Loucy (cell line): ENCODE measurements at regions not wholly inside any gene's neighbourhood (a gene's known extent, or its start where the extent isn't known, plus 50 kb on each side); places are given as distances from the start of the nearest gene placed in this dataset.
"Not testable (repeated sequence)": the region's sequence is repeated elsewhere in the genome, so short reads cannot be mapped to it uniquely, and the experiment has no call there.

Source experiments
- H2AFZ ChIP-seq: fragments of 200-600 bp; sonication (generic); 2 replicates; pipeline ENCODE4 v1.6.0; 2016; ENCODE audit warnings: antibody characterized with exemption, mild to moderate bottlenecking, low read length, moderate library complexity
- H3F3A ChIP-seq: fragments of 200-600 bp; 2 replicates; pipeline ENCODE4 v1.6.0; 2016; ENCODE audit warnings: antibody characterized with exemption, low read depth, mild to moderate bottlenecking
- H3K27me3 ChIP-seq: fragments of 200-600 bp; sonication (generic); 2 replicates; pipeline ENCODE4 v1.6.1; 2014; ENCODE audit warnings: low read length, mild to moderate bottlenecking; ENCODE audit not compliant: insufficient read depth, poor library complexity, severe bottlenecking
- H3K36me3 ChIP-seq: fragments of 200-600 bp; sonication (generic); 2 replicates; pipeline ENCODE4 v1.6.1; 2016; ENCODE audit warnings: low read length; ENCODE audit not compliant: insufficient read depth
- H3K4me1 ChIP-seq: fragments of 200-600 bp; sonication (generic); 2 replicates; pipeline ENCODE4 v1.5.1; 2014; ENCODE audit warnings: low read length, mild to moderate bottlenecking; ENCODE audit not compliant: insufficient read depth, poor library complexity, severe bottlenecking
- H3K4me2 ChIP-seq: fragments of 200-600 bp; sonication (generic); 2 replicates; pipeline ENCODE4 v1.6.0; 2014; ENCODE audit warnings: antibody characterized with exemption, low read length, low read depth, mild to moderate bottlenecking; ENCODE audit not compliant: poor library complexity, severe bottlenecking
- H3K4me3 ChIP-seq: fragments of 200-600 bp; sonication (generic); 2 replicates; pipeline ENCODE4 v1.5.1; 2014; ENCODE audit warnings: low read length, mild to moderate bottlenecking, mixed read lengths; ENCODE audit not compliant: poor library complexity, severe bottlenecking
- H3K79me2 ChIP-seq: fragments of 200-600 bp; sonication (generic); 2 replicates; pipeline ENCODE4 v1.6.1; 2014; ENCODE audit warnings: low read length; ENCODE audit not compliant: insufficient read depth
- H3K9ac ChIP-seq: fragments of 200-600 bp; sonication (generic); 2 replicates; pipeline ENCODE4 v1.6.0; 2014; ENCODE audit warnings: mild to moderate bottlenecking, low read depth, low read length, moderate library complexity; ENCODE audit not compliant: poor library complexity, severe bottlenecking
- H3K9me2 ChIP-seq: fragments of 200-600 bp; sonication (generic); replicated peaks from 2 replicates; pipeline ENCODE4 v1.6.1; 2016; ENCODE audit warnings: low read depth, low read length, mixed read lengths
- H3K9me3 ChIP-seq: fragments of 200-600 bp; sonication (generic); 2 replicates; pipeline ENCODE4 v1.6.1; 2014; ENCODE audit warnings: mild to moderate bottlenecking, antibody characterized with exemption, low read length, low read depth; ENCODE audit not compliant: insufficient read depth
- H4K20me1 ChIP-seq: fragments of 200-600 bp; sonication (generic); 2 replicates; pipeline ENCODE4 v1.6.0; 2014; ENCODE audit warnings: antibody characterized with exemption, low read length, mild to moderate bottlenecking; ENCODE audit not compliant: insufficient read depth, poor library complexity, severe bottlenecking
- CTCF ChIP-seq: fragments of 200-600 bp; sonication (generic); conservative IDR thresholded peaks from 2 replicates; pipeline ENCODE4 v1.5.1; 2014; ENCODE audit warnings: mild to moderate bottlenecking, antibody characterized with exemption, low read length
- EZH2phosphoT487 ChIP-seq: fragments of 200-600 bp; IDR thresholded peaks from 2 replicates; pipeline ENCODE4 v1.6.1; 2018; ENCODE audit warnings: antibody characterized with exemption, mild to moderate bottlenecking, moderate library complexity, borderline replicate concordance

- no peaks in the 10 kb centered on the region for H4K20me1 ChIP-seq
- no peak overlapping the region for H3K9ac ChIP-seq
- no peaks in the 10 kb centered on the region for H3K9me3 ChIP-seq
- no peaks in the 10 kb centered on the region for H3K9me2 ChIP-seq
- H3K4me2 ChIP-seq: no peak overlapping the region
- H3F3A ChIP-seq: no peaks in the 10 kb centered on the region
- H3K27me3 ChIP-seq: no peaks in the 10 kb centered on the region
- H3K36me3 ChIP-seq: no peaks in the 10 kb centered on the region
- H3K79me2 ChIP-seq: no peaks in the 10 kb centered on the region
- H3K4me3 ChIP-seq: no peak overlapping the region
- TF ChIP-seq CTCF (no peak), EZH2phosphoT487 (no peak)
- no peak overlapping the region for H2AFZ ChIP-seq
- H3K4me1 ChIP-seq: no peaks in the 10 kb centered on the region
These were observed 272.0 kb upstream of the SFSWAP start for GRCh38 chr12:131438881-131439280.

- H3K27me3 ChIP-seq, H3K36me3 ChIP-seq, H4K20me1 ChIP-seq, H3K79me2 ChIP-seq, H3F3A ChIP-seq, H2AFZ ChIP-seq, H3K9me3 ChIP-seq, H3K9me2 ChIP-seq, H3K4me3 ChIP-seq, H3K4me1 ChIP-seq, H3K9ac ChIP-seq, H3K4me2 ChIP-seq: not testable (repeated sequence)
These were observed 271.1 kb upstream of the SFSWAP start for GRCh38 chr12:131439752-131440151.

GRCh38 chr12:131440209-131441059 lies 270.5 kb upstream of the SFSWAP start:
- H3K4me3 ChIP-seq, H3K9ac ChIP-seq, H3K9me3 ChIP-seq, H3F3A ChIP-seq, H4K20me1 ChIP-seq, H3K4me1 ChIP-seq, H2AFZ ChIP-seq, H3K36me3 ChIP-seq, H3K9me2 ChIP-seq, H3K27me3 ChIP-seq, H3K79me2 ChIP-seq, H3K4me2 ChIP-seq: not testable (repeated sequence)

GRCh38 chr12:131441060-131441396 lies 269.9 kb upstream of the SFSWAP start:
- H3K4me1 ChIP-seq: no peaks in the 10 kb centered on the region
- no peaks in the 10 kb centered on the region for H3K79me2 ChIP-seq
- no peak for TF ChIP-seq EZH2phosphoT487
- TF ChIP-seq CTCF: no peak
- H3K9me2 ChIP-seq: no peaks in the 10 kb centered on the region
- no peak overlapping the region for H2AFZ ChIP-seq
- no peaks in the 10 kb centered on the region for H3K36me3 ChIP-seq
- no peaks in the 10 kb centered on the region for H3K9me3 ChIP-seq
- no peak overlapping the region for H3K9ac ChIP-seq
- H4K20me1 ChIP-seq: no peaks in the 10 kb centered on the region
- no peaks in the 10 kb centered on the region for H3K27me3 ChIP-seq
- no peak overlapping the region for H3K4me3 ChIP-seq
- no peak overlapping the region for H3K4me2 ChIP-seq
- no peaks in the 10 kb centered on the region for H3F3A ChIP-seq
